ENCODE measurements at regions not wholly inside any gene's neighbourhood (a gene's known extent, or its start where the extent isn't known, plus 50 kb on each side); places are given as distances from the start of the nearest gene placed in this dataset.

DNA sequence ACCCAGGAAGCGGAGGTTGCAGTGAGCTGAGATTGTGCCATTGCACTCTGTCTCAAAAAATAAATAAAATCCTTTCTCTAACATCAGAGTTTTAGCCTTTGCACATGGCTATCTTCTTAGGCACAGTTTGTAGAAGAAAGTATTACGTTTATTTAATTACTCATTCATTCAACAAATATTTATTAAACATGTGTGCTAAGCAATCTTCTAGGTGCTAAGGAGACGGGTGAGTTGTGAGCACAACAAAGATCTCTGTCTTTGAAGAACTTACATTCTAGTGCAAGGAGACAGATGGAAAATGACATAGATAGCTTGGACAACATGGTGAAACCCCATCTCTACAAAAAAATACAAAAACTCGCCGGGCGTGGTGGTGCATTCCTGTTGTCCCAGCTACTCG, 122.3 kb upstream of the MYO10 start:
- no peak for TF ChIP-seq ELF1 (IDR thresholded peaks at IDR 0.05)
- no peak for TF ChIP-seq USF1 (IDR thresholded peaks at IDR 0.05; ENCODE audit: borderline replicate concordance, low read depth)
- TF ChIP-seq POLR2AphosphoS5 (IDR thresholded peaks at IDR 0.05; ENCODE audit: low read depth, low read length): no peak
- TF ChIP-seq PBX3 (IDR thresholded peaks at IDR 0.05): no peak
- TF ChIP-seq, protein P1, sequence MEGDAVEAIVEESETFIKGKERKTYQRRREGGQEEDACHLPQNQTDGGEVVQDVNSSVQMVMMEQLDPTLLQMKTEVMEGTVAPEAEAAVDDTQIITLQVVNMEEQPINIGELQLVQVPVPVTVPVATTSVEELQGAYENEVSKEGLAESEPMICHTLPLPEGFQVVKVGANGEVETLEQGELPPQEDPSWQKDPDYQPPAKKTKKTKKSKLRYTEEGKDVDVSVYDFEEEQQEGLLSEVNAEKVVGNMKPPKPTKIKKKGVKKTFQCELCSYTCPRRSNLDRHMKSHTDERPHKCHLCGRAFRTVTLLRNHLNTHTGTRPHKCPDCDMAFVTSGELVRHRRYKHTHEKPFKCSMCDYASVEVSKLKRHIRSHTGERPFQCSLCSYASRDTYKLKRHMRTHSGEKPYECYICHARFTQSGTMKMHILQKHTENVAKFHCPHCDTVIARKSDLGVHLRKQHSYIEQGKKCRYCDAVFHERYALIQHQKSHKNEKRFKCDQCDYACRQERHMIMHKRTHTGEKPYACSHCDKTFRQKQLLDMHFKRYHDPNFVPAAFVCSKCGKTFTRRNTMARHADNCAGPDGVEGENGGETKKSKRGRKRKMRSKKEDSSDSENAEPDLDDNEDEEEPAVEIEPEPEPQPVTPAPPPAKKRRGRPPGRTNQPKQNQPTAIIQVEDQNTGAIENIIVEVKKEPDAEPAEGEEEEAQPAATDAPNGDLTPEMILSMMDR (IDR thresholded peaks at IDR 0.05): no peak
- no peak for TF ChIP-seq RXRA (IDR thresholded peaks at IDR 0.05; ENCODE audit: borderline replicate concordance, low read depth)
- TF ChIP-seq CHD2 (IDR thresholded peaks at IDR 0.05; ENCODE audit: low read length, partially characterized antibody): no peak

Data from SK-N-SH (cell line).